Karpas-422 (cell line): ENCODE measurements at regions not wholly inside any gene's neighbourhood (a gene's known extent, or its start where the extent isn't known, plus 50 kb on each side); places are given as distances from the start of the nearest gene placed in this dataset.

Experiments used
- DNase-seq: peaks from one replicate; pipeline ENCODE4 v3.0.0-alpha.2; 2015
- H2AFZ ChIP-seq: fragments of 200-600 bp; sonication (generic); 2 replicates; pipeline ENCODE4 v1.6.1; 2014; ENCODE audit warnings: antibody characterized with exemption, low read length, mixed read lengths
- H3K27ac ChIP-seq: fragments of 200-600 bp; sonication (generic); 2 replicates; pipeline ENCODE4 v1.5.1; 2014; ENCODE audit warnings: mild to moderate bottlenecking, low read length, moderate library complexity
- H3K27me3 ChIP-seq: fragments of 200-600 bp; sonication (generic); 2 replicates; pipeline ENCODE4 v1.6.1; 2014; ENCODE audit warnings: low read length, mixed read lengths
- H3K36me3 ChIP-seq: fragments of 200-600 bp; sonication (generic); 2 replicates; pipeline ENCODE4 v1.6.1; 2014; ENCODE audit warnings: low read length, mixed read lengths; ENCODE audit not compliant: insufficient read depth
- H3K4me1 ChIP-seq: fragments of 200-600 bp; sonication (generic); 2 replicates; pipeline ENCODE4 v1.6.1; 2014; ENCODE audit warnings: mild to moderate bottlenecking, low read length, mixed read lengths
- H3K4me2 ChIP-seq: fragments of 200-600 bp; sonication (generic); 2 replicates; pipeline ENCODE4 v1.6.1; 2014; ENCODE audit warnings: low read length, low read depth, mild to moderate bottlenecking; ENCODE audit not compliant: poor library complexity, severe bottlenecking
- H3K4me3 ChIP-seq: fragments of 200-600 bp; sonication (generic); 2 replicates; pipeline ENCODE4 v1.5.1; 2014; ENCODE audit warnings: mild to moderate bottlenecking, antibody characterized with exemption, low read length, mixed read lengths
- H3K79me2 ChIP-seq: fragments of 200-600 bp; sonication (generic); 2 replicates; pipeline ENCODE4 v1.6.1; 2014; ENCODE audit warnings: mild to moderate bottlenecking, low read length, mixed read lengths
- H3K9ac ChIP-seq: fragments of 200-600 bp; sonication (generic); 2 replicates; pipeline ENCODE4 v1.6.0; 2014; ENCODE audit warnings: low read length
- H3K9me2 ChIP-seq: fragments of 200-600 bp; sonication (generic), shearing (Covaris generic); replicated peaks from 2 replicates; pipeline ENCODE4 v1.6.0; 2014; ENCODE audit warnings: mild to moderate bottlenecking, low read length, moderate library complexity; ENCODE audit not compliant: insufficient read depth
- H3K9me3 ChIP-seq: fragments of 300-700, 200-600 bp; sonication (generic); 2 replicates; pipeline ENCODE4 v1.6.1; 2014; ENCODE audit warnings: low read length, mixed read lengths
- H4K20me1 ChIP-seq: fragments of 200-600 bp; sonication (generic); 2 replicates; pipeline ENCODE4 v1.6.1; 2014; ENCODE audit warnings: mild to moderate bottlenecking, antibody characterized with exemption, low read length, low read depth; ENCODE audit not compliant: insufficient read depth

- H3K9me2 ChIP-seq: no peaks in the 10 kb centered on the region
- H3K4me1 ChIP-seq: no peaks in the 10 kb centered on the region
- no peak overlapping the region for H3K9ac ChIP-seq
- no peak overlapping the region for H3K4me2 ChIP-seq
- no peaks in the 10 kb centered on the region for H4K20me1 ChIP-seq
- no peak overlapping the region for H3K4me3 ChIP-seq
- DNase-seq: no peak
- no peaks in the 10 kb centered on the region for H3K79me2 ChIP-seq
- H3K27ac ChIP-seq: no peak overlapping the region
- no peaks in the 10 kb centered on the region for H3K27me3 ChIP-seq
- peaks cover under 1% of the 10 kb centered on the region; the same call in 1 of the 2 replicates for H3K9me3 ChIP-seq
- no peak overlapping the region for H2AFZ ChIP-seq
- H3K36me3 ChIP-seq: no peaks in the 10 kb centered on the region
These were observed 570.4 kb downstream of the NR2F1-AS1 start for GRCh38 chr5:93010616-93011015.

DNA sequence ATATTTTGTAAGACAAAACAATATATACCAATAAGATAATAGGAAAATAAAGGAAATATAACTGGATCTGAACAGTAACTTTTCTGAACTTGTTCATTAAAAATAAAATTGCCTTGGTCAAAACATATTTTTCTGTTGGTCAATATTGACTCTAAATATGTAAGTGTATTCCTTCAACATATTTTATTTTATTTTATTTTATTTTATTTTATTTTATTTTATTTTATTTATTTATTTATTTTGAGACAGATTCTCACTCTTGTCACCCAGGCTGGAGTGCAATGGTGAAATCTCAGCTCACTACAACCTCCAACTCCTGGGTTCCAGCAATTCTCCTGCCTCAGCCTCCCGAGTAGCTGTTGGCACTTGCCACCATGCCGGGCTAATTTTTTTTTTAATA is 571.0 kb downstream of the NR2F1-AS1 start:
- Histone ChIP-seq H3K4me3 (no peak overlapping the region), H3K4me2 (no peak overlapping the region), H3K79me2 (no peaks in the 10 kb centered on the region), H3K27me3 (no peaks in the 10 kb centered on the region), H3K9ac (no peak overlapping the region), H3K36me3 (no peaks in the 10 kb centered on the region), H3K9me2 (no peaks in the 10 kb centered on the region), H4K20me1 (no peaks in the 10 kb centered on the region), H3K9me3 (no peaks in the 10 kb centered on the region), H3K27ac (no peak overlapping the region), H2AFZ (no peak overlapping the region), H3K4me1 (no peaks in the 10 kb centered on the region)
- no peak for DNase-seq

DNA sequence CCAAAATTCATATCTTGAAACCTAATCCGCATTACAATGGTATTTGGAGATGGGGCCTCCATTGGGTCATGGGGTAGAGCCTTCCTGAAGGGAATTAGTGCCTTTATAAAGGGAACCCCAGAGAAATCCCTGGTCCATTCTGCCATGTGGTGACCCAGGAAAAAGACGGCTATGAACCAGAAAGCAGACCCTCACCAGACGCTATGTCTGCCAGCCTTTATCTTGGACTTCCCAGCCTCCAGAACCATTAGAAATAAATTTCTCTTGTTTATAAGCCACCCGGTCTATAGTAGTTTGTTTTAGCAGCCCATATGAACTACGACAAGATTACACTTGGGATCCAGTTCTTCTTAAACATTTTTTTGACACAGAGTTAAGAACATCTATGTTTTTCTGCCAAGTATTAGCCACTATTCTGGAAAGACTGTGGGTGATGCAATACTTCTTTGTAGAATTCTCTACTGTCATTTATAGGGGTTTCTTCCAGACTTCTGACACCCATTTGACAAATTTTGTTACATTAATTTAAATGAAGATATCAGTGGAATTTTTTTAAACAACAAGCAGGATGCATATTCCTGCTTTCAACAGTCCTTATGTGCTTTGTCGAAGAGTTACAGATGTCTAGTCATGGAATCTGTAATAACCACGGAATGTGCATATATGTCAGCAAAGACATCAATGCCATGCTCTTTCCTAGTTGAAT is 572.4 kb downstream of the NR2F1-AS1 start:
- no peak overlapping the region for H3K9ac ChIP-seq
- H2AFZ ChIP-seq: no peak overlapping the region
- no peak overlapping the region for H3K4me2 ChIP-seq
- H3K9me2 ChIP-seq: no peaks in the 10 kb centered on the region
- no peaks in the 10 kb centered on the region for H3K4me1 ChIP-seq
- no peak overlapping the region for H3K27ac ChIP-seq
- no peaks in the 10 kb centered on the region for H3K27me3 ChIP-seq
- no peak for DNase-seq
- H3K9me3 ChIP-seq: no peaks in the 10 kb centered on the region
- no peaks in the 10 kb centered on the region for H4K20me1 ChIP-seq
- no peak overlapping the region for H3K4me3 ChIP-seq
- no peaks in the 10 kb centered on the region for H3K79me2 ChIP-seq
- no peaks in the 10 kb centered on the region for H3K36me3 ChIP-seq

GRCh38 chr5:93006915-93007314 is 574.1 kb downstream of the NR2F1-AS1 start:
- H3K9ac ChIP-seq: no peak overlapping the region
- H3K4me1 ChIP-seq: no peaks in the 10 kb centered on the region

DNA sequence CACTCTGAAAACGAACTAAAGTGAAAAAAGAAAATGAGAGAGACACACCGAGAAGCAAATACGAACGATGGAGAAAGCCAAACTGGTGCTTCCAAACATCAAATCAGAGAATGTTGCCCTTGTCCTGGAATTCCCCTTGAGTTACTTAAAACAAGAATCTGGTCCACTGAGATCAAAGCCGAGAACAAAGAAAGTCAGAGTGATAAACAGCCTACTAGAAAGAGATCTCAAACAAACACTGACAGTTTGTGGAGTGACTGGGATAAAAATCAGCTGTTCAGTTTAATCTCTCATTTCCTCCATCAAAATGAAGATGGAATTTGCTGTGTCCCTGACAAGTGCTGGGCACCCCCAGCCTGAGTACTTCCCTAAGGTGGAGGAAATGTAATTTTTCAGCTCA is 582.6 kb downstream of the NR2F1-AS1 start:
- no peak overlapping the region for H3K4me2 ChIP-seq
- no peaks in the 10 kb centered on the region for H3K36me3 ChIP-seq
- peaks cover 19% of the 10 kb centered on the region for H3K9me3 ChIP-seq
- no peaks in the 10 kb centered on the region for H3K79me2 ChIP-seq
- no peaks in the 10 kb centered on the region for H3K4me1 ChIP-seq
- H3K27me3 ChIP-seq: no peaks in the 10 kb centered on the region
- no peak overlapping the region for H3K4me3 ChIP-seq
- no peak overlapping the region for H2AFZ ChIP-seq
- no peak overlapping the region for H3K9ac ChIP-seq
- no peak for DNase-seq
- no peak overlapping the region for H3K27ac ChIP-seq
- no peaks in the 10 kb centered on the region for H4K20me1 ChIP-seq
- H3K9me2 ChIP-seq: no peaks in the 10 kb centered on the region

More at GRCh38 chr5:93006915-93007314, 574.1 kb downstream of the NR2F1-AS1 start:
- Histone ChIP-seq H3K9me3 (no peaks in the 10 kb centered on the region), H3K27ac (no peak overlapping the region), H3K9me2 (no peaks in the 10 kb centered on the region), H3K79me2 (no peaks in the 10 kb centered on the region), H4K20me1 (no peaks in the 10 kb centered on the region), H3K36me3 (no peaks in the 10 kb centered on the region), H3K27me3 (no peaks in the 10 kb centered on the region), H3K4me2 (no peak overlapping the region), H3K4me3 (no peak overlapping the region), H2AFZ (no peak overlapping the region)
- no peak for DNase-seq

GRCh38 chr5:92994392-92994791 is 586.6 kb downstream of the NR2F1-AS1 start:
- no peaks in the 10 kb centered on the region for H3K27me3 ChIP-seq
- H3K4me1 ChIP-seq: no peaks in the 10 kb centered on the region
- no peak for DNase-seq
- H3K9ac ChIP-seq: no peak overlapping the region
- no peaks in the 10 kb centered on the region for H3K36me3 ChIP-seq
- H3K9me3 ChIP-seq: peaks cover 19% of the 10 kb centered on the region
- no peak overlapping the region for H2AFZ ChIP-seq
- H3K27ac ChIP-seq: no peak overlapping the region
- no peak overlapping the region for H3K4me3 ChIP-seq
- H3K9me2 ChIP-seq: no peaks in the 10 kb centered on the region
- H4K20me1 ChIP-seq: no peaks in the 10 kb centered on the region
- H3K79me2 ChIP-seq: no peaks in the 10 kb centered on the region
- H3K4me2 ChIP-seq: no peak overlapping the region

GRCh38 chr5:92992073-92992472 is 588.9 kb downstream of the NR2F1-AS1 start:
- no peak overlapping the region for H2AFZ ChIP-seq
- H3K27ac ChIP-seq: no peak overlapping the region
- no peaks in the 10 kb centered on the region for H3K79me2 ChIP-seq
- no peaks in the 10 kb centered on the region for H4K20me1 ChIP-seq
- no peaks in the 10 kb centered on the region for H3K27me3 ChIP-seq
- DNase-seq: no peak
- H3K36me3 ChIP-seq: no peaks in the 10 kb centered on the region
- peaks cover 10% of the 10 kb centered on the region; the same call in 1 of the 2 replicates for H3K9me3 ChIP-seq
- H3K4me1 ChIP-seq: no peaks in the 10 kb centered on the region
- no peak overlapping the region for H3K9ac ChIP-seq
- no peak overlapping the region for H3K4me3 ChIP-seq
- no peaks in the 10 kb centered on the region for H3K9me2 ChIP-seq
- no peak overlapping the region for H3K4me2 ChIP-seq

DNA sequence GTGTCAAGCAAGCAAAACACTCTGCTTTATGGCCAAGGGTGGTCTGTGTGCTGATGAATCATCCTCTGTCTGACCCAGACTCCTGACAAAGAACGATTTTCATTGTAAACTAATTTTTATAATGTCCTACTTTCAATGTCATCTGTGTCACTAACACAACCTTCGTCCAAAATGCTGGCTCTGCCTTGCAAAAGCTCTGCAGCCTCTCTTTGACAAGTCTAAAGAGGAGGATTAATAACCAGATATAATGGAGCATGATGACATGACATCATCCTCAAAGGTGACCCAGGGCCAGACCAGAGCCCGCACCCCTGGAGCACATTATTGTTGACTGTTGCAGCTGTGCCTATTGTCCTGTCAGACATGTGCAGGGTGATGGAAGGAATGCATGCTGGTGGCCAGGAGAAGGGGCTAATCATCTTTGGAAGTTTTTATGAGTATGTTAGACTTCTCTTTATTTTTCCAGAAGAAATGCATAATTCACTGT is 589.4 kb downstream of the NR2F1-AS1 start:
- no peaks in the 10 kb centered on the region for H4K20me1 ChIP-seq
- no peaks in the 10 kb centered on the region for H3K79me2 ChIP-seq
- H3K4me1 ChIP-seq: no peaks in the 10 kb centered on the region
- no peak overlapping the region for H3K27ac ChIP-seq
- no peak for DNase-seq
- no peak overlapping the region for H3K4me2 ChIP-seq
- H3K36me3 ChIP-seq: no peaks in the 10 kb centered on the region
- H3K9me3 ChIP-seq: peaks cover 10% of the 10 kb centered on the region; the same call in 1 of the 2 replicates
- no peak overlapping the region for H2AFZ ChIP-seq
- no peaks in the 10 kb centered on the region for H3K9me2 ChIP-seq
- H3K4me3 ChIP-seq: no peak overlapping the region
- no peak overlapping the region for H3K9ac ChIP-seq
- no peaks in the 10 kb centered on the region for H3K27me3 ChIP-seq
